Stimulated activated effector memory CD8-positive, alpha-beta T cell treated with anti-CD3 and anti-CD28 coated beads, Interleukin-12 subunit alpha, Interleukin-12 subunit beta, amount 100 ng/mL, for 72 hours (primary cell): ENCODE measurements at regions not wholly inside any gene's neighbourhood (a gene's known extent, or its start where the extent isn't known, plus 50 kb on each side); places are given as distances from the start of the nearest gene placed in this dataset.
"Not testable (repeated sequence)": the region's sequence is repeated elsewhere in the genome, so short reads cannot be mapped to it uniquely, and the experiment has no call there.

Experiments
- ATAC-seq: fragments of 150-1000 bp; cut with Tn5 transposase; 2 replicates; pipeline ENCODE4 v1.10.0; 2021
- DNase-seq, 2 donors: peaks; one replicate each; pipeline ENCODE4 v3.0.0; 2021 to 2022; ENCODE audit warnings: low spot score in 2 of 2
- H3K27ac Mint-ChIP-seq: one replicate; pipeline ENCODE4 v1.8.0; 2022; ENCODE audit warnings: mild to moderate bottlenecking, mixed read lengths
- H3K36me3 Mint-ChIP-seq: one replicate; pipeline ENCODE4 v1.8.0; 2022; ENCODE audit warnings: mild to moderate bottlenecking, mixed read lengths
- H3K4me1 Mint-ChIP-seq: one replicate; pipeline ENCODE4 v1.8.0; 2022; ENCODE audit warnings: mixed read lengths
- H3K4me3 Mint-ChIP-seq: one replicate; pipeline ENCODE4 v1.8.0; 2022; ENCODE audit warnings: mild to moderate bottlenecking, mixed read lengths
- H3K9me3 Mint-ChIP-seq: one replicate; pipeline ENCODE4 v1.8.0; 2022; ENCODE audit warnings: mixed read lengths

DNA sequence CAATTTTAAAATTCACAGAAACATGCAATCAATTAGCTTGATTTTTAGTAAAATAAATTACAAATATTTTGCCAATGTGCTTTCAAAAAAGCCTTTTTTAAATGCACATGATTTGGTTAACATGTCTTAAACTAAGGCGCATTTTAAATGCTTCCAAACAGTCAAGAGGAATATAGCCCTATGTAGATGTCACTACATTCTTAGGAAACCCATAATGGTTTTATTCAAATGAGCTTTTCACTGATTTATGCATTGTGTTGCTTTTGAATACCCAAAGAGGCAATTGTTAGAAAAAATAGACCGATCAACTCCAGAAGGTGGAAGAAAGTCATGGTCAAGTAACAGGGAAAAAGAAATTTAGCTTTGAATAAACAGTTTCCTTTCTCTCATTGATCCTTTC lies 366.9 kb upstream of the PPP2R3A start:
- no peak overlapping the region for H3K27ac Mint-ChIP-seq
- DNase-seq = no peak
- H3K4me1 Mint-ChIP-seq = no peaks in the 10 kb centered on the region
- ATAC-seq = no peak
- H3K4me3 Mint-ChIP-seq = no peak overlapping the region
- H3K36me3 Mint-ChIP-seq = no peaks in the 10 kb centered on the region
- peaks cover 10% of the 10 kb centered on the region for H3K9me3 Mint-ChIP-seq

- H3K9me3 Mint-ChIP-seq, DNase-seq, ATAC-seq, H3K4me3 Mint-ChIP-seq, H3K27ac Mint-ChIP-seq, H3K36me3 Mint-ChIP-seq, H3K4me1 Mint-ChIP-seq: not testable (repeated sequence)
Observed at GRCh38 chr3:135604512-135604911, 361.0 kb upstream of the PPP2R3A start.

DNA sequence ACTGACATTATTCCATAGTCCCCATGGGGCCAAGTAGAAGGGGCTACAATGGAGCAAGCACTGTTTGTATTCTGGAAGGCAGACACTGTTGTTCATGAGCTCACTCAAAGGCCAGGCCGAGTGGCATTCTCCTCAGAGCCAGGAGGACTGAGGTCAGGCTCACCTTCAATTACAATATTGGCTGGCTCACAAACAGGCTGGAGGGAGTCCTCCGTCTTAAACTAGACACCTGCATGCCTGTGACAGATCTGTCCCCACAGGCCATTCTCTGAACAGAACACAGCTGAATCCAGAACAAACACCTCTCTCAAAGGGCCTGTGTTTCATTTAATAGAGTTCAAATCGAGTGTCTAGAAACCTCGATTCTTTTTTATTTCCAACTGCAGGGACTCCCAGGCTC lies 347.4 kb upstream of the PPP2R3A start:
- H3K4me3 Mint-ChIP-seq = no peak overlapping the region
- DNase-seq = no peak
- no peaks in the 10 kb centered on the region for H3K9me3 Mint-ChIP-seq
- H3K27ac Mint-ChIP-seq = no peak overlapping the region
- no peaks in the 10 kb centered on the region for H3K4me1 Mint-ChIP-seq
- no peaks in the 10 kb centered on the region for H3K36me3 Mint-ChIP-seq
- ATAC-seq = no peak

DNA sequence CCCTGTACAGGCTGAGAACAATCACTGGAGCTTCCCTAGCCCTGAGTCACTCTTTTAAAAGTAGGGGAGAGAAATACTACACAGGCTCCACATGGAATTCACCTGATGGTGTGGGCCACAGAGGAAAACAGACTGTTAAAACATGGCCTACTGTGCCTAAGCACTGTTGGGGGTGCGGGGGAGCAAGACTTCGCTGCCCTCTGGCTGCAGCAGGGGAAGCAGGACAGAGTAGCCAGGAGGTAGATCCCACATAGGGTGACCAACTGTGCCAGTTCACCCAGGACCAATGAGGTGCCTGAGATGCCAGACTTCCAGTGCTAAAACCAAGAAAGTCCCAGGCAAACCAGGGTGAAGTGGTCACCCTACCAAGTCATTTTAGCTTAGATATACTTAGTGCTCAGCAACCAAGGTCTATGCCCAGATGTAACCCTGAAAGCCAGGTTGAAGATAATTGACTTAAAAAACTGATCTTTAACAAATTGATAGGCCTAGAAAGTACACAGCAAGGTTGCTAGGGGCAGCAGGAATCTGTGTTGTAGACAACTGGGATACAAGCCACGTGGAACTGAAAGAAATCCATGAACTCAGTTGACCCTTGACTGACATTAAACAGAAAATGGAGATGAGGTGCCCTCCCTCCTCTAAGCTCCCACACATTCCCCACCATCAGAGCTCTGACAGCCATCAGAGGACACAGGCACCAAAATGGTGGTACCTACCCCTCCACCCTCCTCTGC lies 344.2 kb upstream of the PPP2R3A start:
- no peak for DNase-seq
- Mint-ChIP-seq H3K36me3 (no peaks in the 10 kb centered on the region), H3K4me1 (no peaks in the 10 kb centered on the region)

DNA sequence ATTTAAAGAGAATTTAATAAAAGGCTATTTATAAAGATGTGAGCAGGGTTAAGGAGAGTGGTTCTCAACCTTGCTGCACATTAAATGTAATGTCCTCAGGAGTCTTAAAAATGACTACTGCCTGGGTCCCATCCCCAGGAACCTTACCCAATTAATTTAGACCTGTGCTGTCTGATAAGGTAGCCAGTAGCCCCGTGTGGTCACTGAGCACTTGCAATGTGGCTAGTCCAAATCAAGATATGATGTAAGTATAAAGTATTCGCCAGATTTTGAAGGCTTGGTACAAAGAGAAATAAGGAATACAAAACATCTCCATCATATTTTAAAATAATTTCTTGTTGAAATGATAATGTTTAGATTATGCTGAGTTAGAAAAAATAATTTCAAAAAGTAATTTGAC lies 343.3 kb upstream of the PPP2R3A start:
- no peaks in the 10 kb centered on the region for H3K4me1 Mint-ChIP-seq
- H3K36me3 Mint-ChIP-seq = no peaks in the 10 kb centered on the region
- ATAC-seq = no peak
- H3K4me3 Mint-ChIP-seq = no peak overlapping the region
- no peaks in the 10 kb centered on the region for H3K9me3 Mint-ChIP-seq
- H3K27ac Mint-ChIP-seq = no peak overlapping the region
- no peak for DNase-seq

More for the DNA sequence above, 344.2 kb upstream of the PPP2R3A start:
- H3K27ac Mint-ChIP-seq = no peak overlapping the region
- H3K4me3 Mint-ChIP-seq = no peak overlapping the region
- H3K9me3 Mint-ChIP-seq = no peaks in the 10 kb centered on the region
- no peak for ATAC-seq

- H3K36me3 Mint-ChIP-seq = no peaks in the 10 kb centered on the region
- no peak overlapping the region for H3K27ac Mint-ChIP-seq
- no peaks in the 10 kb centered on the region for H3K4me1 Mint-ChIP-seq
- DNase-seq = no peak
- no peak for ATAC-seq
- no peak overlapping the region for H3K4me3 Mint-ChIP-seq
- H3K9me3 Mint-ChIP-seq = no peaks in the 10 kb centered on the region
Observed at GRCh38 chr3:135622656-135623055, 342.9 kb upstream of the PPP2R3A start.

DNA sequence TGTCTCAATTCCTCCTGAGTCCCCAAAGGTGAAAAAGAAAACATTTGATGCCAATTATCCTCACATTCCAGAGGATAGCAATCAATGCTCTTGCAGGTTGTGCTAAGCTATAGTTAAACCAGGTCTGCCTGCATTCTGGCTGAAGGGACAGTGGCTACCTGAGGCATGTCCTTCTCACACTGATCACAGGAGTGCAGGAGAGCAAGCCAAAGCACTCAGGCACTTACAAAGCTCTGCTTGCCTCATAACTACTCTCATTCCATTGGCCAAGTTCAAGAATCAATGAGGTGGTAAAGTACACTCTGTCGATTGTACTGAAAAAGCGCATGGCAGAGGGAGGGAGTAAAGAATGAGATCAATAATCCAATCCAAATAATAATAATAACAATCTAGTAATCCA lies 342.0 kb upstream of the PPP2R3A start:
- H3K4me3 Mint-ChIP-seq = no peak overlapping the region
- ATAC-seq (no peak), DNase-seq (no peak)
- H3K36me3 Mint-ChIP-seq = no peaks in the 10 kb centered on the region
- no peak overlapping the region for H3K27ac Mint-ChIP-seq
- H3K9me3 Mint-ChIP-seq = no peaks in the 10 kb centered on the region
- H3K4me1 Mint-ChIP-seq = no peaks in the 10 kb centered on the region

- no peak for ATAC-seq
- Mint-ChIP-seq H3K4me3 (no peak overlapping the region), H3K9me3 (no peaks in the 10 kb centered on the region), H3K36me3 (no peaks in the 10 kb centered on the region), H3K27ac (no peak overlapping the region), H3K4me1 (no peaks in the 10 kb centered on the region)
- DNase-seq = no peak
Observed at GRCh38 chr3:135627057-135627456, 338.5 kb upstream of the PPP2R3A start.

DNA sequence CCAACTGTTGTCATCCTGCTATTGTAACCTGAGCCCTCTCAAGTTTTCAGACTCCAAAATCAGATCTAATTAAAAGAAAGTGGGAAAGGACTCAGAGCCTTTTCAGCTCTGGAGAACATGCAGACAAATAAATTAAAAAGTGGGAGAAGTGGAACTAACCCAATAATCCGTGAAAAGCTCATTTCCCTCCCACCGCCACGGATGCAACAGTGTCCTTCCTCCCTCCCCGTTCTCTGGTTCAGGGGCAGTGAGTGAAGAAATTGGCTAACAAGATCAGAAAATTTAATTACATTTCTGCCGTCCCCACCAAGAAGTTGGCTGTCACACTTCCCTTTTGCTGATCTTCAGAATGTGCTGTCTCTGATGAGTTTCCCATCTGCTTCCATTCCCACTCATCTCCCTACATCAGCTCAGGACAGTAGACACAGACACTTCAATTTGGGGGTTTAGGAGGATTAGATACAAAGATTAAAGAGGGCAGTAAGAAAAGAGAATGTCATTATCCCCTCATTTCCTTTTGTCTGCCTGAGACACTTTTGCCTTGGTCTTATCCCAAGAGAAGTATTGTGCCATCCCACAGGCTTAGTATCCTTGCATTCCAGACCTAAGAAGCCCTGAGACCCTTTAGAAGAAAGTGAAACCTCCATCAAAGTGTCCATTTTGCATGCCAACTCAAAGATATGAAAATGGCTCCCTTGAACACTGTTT lies 335.7 kb upstream of the PPP2R3A start:
- no peaks in the 10 kb centered on the region for H3K36me3 Mint-ChIP-seq
- DNase-seq (no peak), ATAC-seq (no peak)
- H3K9me3 Mint-ChIP-seq = no peaks in the 10 kb centered on the region
- H3K27ac Mint-ChIP-seq = no peak overlapping the region
- no peak overlapping the region for H3K4me3 Mint-ChIP-seq
- no peaks in the 10 kb centered on the region for H3K4me1 Mint-ChIP-seq

DNA sequence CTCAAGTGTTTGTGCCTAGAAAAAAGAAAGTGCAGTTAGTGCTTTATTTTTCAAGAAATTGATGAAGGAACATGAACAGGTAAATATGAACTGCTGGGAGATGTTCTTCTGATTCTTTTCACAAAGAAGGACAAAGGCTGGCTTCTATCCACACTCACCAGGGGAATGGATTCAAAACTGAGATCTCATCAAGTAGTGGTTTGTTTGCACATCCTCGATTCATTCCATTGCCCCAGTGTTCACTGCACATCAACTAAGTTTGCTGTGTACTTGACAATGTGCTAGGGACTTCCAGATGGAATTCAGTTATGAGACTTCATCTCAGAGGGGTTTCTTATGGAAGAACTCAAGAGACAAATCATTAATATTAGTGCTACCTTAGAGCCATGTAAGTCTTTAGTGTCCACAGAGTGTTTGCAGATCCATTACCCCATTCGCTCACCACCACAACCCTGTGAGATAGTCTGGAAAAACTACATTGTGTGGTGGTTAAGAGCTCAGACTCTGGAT lies 332.9 kb upstream of the PPP2R3A start:
- no peaks in the 10 kb centered on the region for H3K36me3 Mint-ChIP-seq
- H3K27ac Mint-ChIP-seq = no peak overlapping the region
- H3K9me3 Mint-ChIP-seq = no peaks in the 10 kb centered on the region
- ATAC-seq (no peak), DNase-seq (no peak)
- no peak overlapping the region for H3K4me3 Mint-ChIP-seq
- no peaks in the 10 kb centered on the region for H3K4me1 Mint-ChIP-seq

DNA sequence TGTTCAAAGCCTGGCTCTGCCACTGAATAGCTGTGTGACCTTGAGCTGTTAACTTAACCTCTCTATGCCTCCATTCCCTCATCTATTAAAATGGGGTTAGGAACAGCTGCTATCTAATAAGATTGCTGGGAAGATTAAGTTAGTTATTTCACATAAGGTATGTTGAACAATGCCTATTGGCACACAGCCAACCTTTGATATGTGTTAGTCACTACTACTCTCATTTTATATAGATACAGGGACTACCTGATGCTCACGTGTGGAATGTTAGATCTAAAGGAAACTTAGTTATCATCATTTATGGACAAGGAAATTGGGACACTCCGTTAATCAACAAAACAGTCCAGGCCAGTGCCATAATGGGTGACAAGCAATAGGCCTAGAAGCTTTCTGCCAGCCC lies 332.4 kb upstream of the PPP2R3A start:
- ATAC-seq (no peak), DNase-seq (no peak)
- H3K4me1 Mint-ChIP-seq = no peaks in the 10 kb centered on the region
- no peak overlapping the region for H3K4me3 Mint-ChIP-seq
- H3K27ac Mint-ChIP-seq = no peak overlapping the region
- no peaks in the 10 kb centered on the region for H3K9me3 Mint-ChIP-seq
- H3K36me3 Mint-ChIP-seq = no peaks in the 10 kb centered on the region

DNA sequence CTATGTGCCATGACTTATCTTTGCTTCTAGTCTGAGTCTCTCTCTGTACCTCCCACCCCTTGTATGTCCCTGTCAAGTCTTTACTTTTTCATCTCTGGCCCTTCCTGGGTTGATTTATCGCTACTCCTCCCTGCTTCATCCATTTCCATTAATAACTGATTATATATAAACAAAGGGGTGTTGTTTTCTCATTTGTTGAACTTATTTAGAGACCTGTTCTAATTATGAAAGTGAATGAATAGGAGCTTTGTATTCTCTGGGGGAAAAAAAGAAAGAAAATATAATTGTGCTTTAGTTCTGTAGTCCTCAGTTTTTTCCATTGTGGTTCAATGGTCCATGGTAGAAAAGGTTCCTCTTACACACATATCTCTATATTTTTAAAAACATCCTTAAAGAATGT lies 328.9 kb upstream of the PPP2R3A start:
- ATAC-seq (no peak), DNase-seq (no peak)
- Mint-ChIP-seq H3K4me1 (no peaks in the 10 kb centered on the region), H3K27ac (no peak overlapping the region), H3K9me3 (peaks cover 3% of the 10 kb centered on the region), H3K36me3 (no peaks in the 10 kb centered on the region), H3K4me3 (no peak overlapping the region)

GRCh38 chr3:135637013-135637412 lies 328.5 kb upstream of the PPP2R3A start:
- no peaks in the 10 kb centered on the region for H3K36me3 Mint-ChIP-seq
- H3K9me3 Mint-ChIP-seq = peaks cover 3% of the 10 kb centered on the region
- H3K4me1 Mint-ChIP-seq = no peaks in the 10 kb centered on the region
- ATAC-seq = no peak
- H3K4me3 Mint-ChIP-seq = no peak overlapping the region
- DNase-seq = no peak
- H3K27ac Mint-ChIP-seq = no peak overlapping the region

- ATAC-seq (no peak), DNase-seq (no peak)
- Mint-ChIP-seq H3K4me1 (no peaks in the 10 kb centered on the region), H3K36me3 (no peaks in the 10 kb centered on the region), H3K4me3 (no peak overlapping the region), H3K27ac (no peak overlapping the region), H3K9me3 (peaks cover 3% of the 10 kb centered on the region)
Observed at GRCh38 chr3:135641761-135642160, 323.8 kb upstream of the PPP2R3A start.

GRCh38 chr3:135645541-135645940 lies 320.0 kb upstream of the PPP2R3A start:
- no peaks in the 10 kb centered on the region for H3K4me1 Mint-ChIP-seq
- H3K4me3 Mint-ChIP-seq = no peak overlapping the region
- H3K9me3 Mint-ChIP-seq = peaks cover 4% of the 10 kb centered on the region
- no peaks in the 10 kb centered on the region for H3K36me3 Mint-ChIP-seq
- ATAC-seq (no peak), DNase-seq (no peak)
- H3K27ac Mint-ChIP-seq = no peak overlapping the region

- no peaks in the 10 kb centered on the region for H3K4me1 Mint-ChIP-seq
- DNase-seq (no peak), ATAC-seq (no peak)
- peaks cover 4% of the 10 kb centered on the region for H3K9me3 Mint-ChIP-seq
- H3K36me3 Mint-ChIP-seq = no peaks in the 10 kb centered on the region
- no peak overlapping the region for H3K27ac Mint-ChIP-seq
- no peak overlapping the region for H3K4me3 Mint-ChIP-seq
Observed at GRCh38 chr3:135646873-135647272, 318.7 kb upstream of the PPP2R3A start.
